Stimulated activated CD8-positive, alpha-beta memory T cell treated with anti-CD3 and anti-CD28 coated beads, Interleukin-2, amount 100 ng/mL, for 48 hours (primary cell): ENCODE measurements at regions not wholly inside any gene's neighbourhood (a gene's known extent, or its start where the extent isn't known, plus 50 kb on each side); places are given as distances from the start of the nearest gene placed in this dataset.
"Not testable (repeated sequence)": the region's sequence is repeated elsewhere in the genome, so short reads cannot be mapped to it uniquely, and the experiment has no call there.

Experiments
- DNase-seq, 2 donors: peaks; one replicate each; pipeline ENCODE4 v3.0.0-alpha.2; 2020; ENCODE audit warnings: low read depth in 2 of 2

GRCh38 chr21:41567901-41568510, 60.0 kb upstream of the TMPRSS2 start:
- DNase-seq, result no peak

DNA sequence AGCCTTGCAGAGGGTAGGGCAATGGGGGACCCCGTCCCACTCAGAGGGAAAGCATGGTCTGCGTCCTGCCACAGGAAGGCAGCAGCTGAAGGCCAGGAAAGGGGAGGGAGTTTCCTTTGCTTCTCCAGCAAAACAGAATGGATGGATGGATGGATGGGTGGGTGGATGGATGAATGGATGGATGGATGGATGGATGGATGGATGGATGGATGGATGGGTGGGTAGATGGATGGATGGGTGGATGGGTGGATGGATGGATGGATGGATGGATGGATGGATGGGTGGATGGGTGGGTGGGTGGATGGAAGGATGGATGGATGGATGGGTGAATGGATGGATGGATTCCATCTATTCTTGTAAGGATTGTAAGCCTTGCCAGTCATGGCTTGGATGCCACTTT, 59.3 kb upstream of the TMPRSS2 start:
- not testable (repeated sequence) for DNase-seq

GRCh38 chr21:41566500-41567014, 58.6 kb upstream of the TMPRSS2 start:
- DNase-seq, result no peak

DNA sequence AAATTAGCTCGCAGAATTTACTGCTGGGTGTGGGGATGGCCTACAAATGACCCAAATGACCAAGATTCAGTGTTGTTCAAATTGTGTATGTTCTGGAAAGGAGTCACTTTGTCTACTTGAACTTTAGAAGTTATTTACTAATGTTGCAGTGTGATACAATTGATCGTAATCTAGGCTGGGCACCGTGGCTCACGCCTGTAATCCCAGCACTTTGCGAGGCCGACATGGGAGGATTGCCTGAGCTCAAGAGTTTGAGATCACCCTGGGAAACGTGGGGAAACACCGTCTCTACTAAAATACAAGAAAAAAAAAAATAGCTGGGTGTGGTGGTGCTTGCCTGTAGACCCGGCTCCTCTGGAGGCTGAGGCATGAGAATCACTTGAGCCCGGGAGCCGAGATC, 57.6 kb upstream of the TMPRSS2 start:
- no peak for DNase-seq

DNA sequence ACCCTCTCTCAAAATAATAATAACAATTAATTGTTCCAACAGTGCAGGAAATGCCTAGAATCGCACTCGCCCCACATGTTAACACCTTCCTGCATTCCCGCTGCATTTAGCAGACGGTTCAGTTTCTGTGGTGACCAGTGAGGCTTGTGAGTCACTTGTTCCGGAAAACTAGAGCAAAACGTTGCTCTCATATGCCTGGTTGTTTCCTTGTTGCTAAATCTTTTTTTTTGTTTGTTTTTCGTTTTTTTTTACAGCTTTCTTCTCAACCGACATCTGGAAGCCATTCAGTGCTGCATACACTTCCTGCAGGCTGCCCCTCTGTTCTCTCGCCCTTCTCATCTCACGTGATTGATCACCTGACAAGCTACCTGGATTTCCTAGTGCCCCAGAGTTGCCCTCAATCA, 56.9 kb upstream of the TMPRSS2 start:
- DNase-seq, result no peak

- no peak for DNase-seq
Measured at GRCh38 chr21:41562101-41563000, 54.4 kb upstream of the TMPRSS2 start.

GRCh38 chr21:41561701-41562100, 53.7 kb upstream of the TMPRSS2 start:
- no peak for DNase-seq

- DNase-seq, result no peak
Measured at GRCh38 chr21:41560661-41561158, 52.8 kb upstream of the TMPRSS2 start.

DNA sequence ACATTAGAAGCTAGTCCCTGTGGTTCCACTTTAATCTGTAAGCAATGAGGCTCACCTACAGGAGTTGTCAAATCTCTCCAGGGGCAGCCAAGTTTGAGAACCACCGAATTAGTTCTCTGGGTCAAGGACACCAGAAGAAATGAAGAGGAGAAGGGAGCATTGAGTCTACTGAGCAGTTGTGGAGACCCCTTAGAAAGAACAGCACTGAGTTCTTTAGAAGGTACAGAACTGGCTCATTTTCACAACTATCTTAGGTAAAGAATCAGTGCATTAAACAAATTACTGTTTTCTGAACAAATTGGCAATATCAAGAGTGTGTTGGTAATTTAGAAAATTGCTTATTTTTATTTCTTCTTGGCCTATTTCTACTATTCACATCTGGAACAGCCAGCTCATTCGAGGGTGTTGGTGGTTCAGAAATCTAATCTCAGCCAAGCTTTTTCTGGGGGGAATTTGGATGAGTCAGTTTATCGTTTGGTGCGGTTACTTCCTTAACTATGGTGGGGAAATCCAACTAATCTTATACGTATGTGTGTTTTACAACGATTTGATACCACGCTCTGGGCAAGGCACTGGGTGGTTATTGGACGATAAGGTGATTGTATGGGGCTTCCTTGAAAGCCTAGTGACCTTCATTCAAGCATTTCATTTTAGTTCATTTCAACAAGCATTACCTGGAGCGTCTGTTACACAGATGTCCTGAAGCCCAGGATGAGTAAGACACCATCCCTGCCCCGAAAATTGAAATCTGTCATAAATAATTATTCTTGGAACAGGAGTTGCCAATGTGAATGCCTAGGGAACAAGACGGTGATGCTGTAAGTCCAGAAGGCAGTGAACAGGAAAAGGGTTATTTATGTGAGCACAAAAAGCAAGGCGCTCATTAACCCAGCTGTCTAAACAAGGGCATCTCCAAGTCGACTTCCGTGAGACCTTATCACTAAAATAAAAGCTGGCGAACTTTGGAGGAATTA, 52.0 kb upstream of the TMPRSS2 start:
- DNase-seq, result no peak

- DNase-seq, result no peak
Measured at GRCh38 chr21:41558842-41559241, 50.9 kb upstream of the TMPRSS2 start.

DNA sequence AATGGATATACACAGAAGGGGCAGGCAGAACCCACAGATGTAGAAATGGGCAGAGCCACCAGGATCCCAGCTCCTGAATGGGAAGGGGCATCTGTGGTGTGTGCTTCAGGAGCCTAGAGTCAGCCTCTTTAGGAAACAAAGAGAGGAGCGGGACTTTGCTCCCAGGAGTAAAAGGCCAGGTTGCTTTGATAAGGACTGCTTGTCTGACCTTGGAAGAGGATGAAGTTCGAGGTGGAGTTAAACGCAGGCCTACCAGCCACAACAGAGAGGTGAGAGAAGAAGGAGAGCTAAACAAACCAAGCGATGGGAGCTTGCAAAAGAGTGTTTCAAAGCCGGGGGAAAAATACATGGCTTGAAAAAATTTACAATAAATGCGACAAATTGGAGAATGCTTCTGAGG, 49.9 kb upstream of the TMPRSS2 start:
- DNase-seq, result no peak
